ENCODE measurements at regions not wholly inside any gene's neighbourhood (a gene's known extent, or its start where the extent isn't known, plus 50 kb on each side); places are given as distances from the start of the nearest gene placed in this dataset.

DNA sequence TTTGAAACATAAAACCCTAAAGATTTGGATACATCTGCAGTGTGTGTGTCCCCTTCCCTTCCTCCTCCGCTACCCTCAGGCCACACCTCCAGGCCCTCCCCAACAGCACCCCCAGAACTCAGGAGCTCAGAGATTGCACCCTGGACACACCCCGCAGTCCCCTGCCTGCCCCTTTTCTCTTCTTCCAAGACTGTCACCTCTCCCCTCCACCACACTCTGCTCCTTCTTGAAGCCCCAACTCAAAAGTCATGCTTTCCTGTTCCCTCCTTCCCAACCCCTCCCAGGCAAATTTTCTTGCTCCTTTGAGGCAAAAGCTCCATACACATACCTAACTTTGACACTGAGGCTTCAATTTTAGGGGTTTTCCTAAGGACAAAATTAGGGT, 285.7 kb upstream of the STT3B start:
- TF ChIP-seq, protein P1, sequence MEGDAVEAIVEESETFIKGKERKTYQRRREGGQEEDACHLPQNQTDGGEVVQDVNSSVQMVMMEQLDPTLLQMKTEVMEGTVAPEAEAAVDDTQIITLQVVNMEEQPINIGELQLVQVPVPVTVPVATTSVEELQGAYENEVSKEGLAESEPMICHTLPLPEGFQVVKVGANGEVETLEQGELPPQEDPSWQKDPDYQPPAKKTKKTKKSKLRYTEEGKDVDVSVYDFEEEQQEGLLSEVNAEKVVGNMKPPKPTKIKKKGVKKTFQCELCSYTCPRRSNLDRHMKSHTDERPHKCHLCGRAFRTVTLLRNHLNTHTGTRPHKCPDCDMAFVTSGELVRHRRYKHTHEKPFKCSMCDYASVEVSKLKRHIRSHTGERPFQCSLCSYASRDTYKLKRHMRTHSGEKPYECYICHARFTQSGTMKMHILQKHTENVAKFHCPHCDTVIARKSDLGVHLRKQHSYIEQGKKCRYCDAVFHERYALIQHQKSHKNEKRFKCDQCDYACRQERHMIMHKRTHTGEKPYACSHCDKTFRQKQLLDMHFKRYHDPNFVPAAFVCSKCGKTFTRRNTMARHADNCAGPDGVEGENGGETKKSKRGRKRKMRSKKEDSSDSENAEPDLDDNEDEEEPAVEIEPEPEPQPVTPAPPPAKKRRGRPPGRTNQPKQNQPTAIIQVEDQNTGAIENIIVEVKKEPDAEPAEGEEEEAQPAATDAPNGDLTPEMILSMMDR (IDR thresholded peaks at IDR 0.05) = no peak
- no peak for TF ChIP-seq ZFX (IDR thresholded peaks at IDR 0.05; ENCODE audit: borderline replicate concordance)
- H3K27ac ChIP-seq = no peak overlapping the region

DNA sequence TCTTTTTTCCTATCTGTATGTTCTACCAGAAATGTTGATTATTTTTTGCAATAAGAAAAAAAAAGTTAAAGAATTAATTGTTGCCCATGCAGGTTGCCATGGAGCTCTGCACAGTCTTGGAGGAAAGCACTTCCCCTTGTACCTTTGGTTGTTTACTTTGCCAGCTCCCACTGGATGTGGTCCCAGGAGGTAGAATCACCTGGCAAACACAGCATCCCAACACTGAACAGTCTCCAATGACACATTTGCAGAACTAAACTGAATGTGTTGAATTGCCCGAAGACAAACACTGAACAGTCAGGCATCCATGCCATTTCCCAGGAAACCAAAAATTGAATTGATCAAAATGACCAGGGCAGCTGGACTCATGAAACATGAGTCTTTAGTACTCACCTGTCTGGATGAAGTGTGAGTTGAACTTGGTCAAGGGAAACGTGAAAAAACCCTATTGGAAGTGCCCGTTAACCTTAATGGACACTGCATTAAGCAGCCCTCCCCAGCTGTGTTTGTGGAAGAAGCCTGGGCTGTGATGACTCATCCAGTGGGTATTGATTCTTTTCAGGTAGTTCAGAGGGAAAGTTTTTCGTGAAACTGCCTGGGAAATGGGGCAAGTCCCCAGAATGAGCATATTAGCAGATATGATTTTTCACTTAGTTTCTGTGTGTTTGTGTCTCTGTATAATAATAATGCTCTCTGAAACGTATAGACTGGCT, 284.7 kb upstream of the STT3B start:
- no peak overlapping the region for H3K27ac ChIP-seq
- TF ChIP-seq, protein P1 (IDR thresholded peaks at IDR 0.05) = no peak
- TF ChIP-seq ZFX (IDR thresholded peaks at IDR 0.05; ENCODE audit: borderline replicate concordance) = no peak

DNA sequence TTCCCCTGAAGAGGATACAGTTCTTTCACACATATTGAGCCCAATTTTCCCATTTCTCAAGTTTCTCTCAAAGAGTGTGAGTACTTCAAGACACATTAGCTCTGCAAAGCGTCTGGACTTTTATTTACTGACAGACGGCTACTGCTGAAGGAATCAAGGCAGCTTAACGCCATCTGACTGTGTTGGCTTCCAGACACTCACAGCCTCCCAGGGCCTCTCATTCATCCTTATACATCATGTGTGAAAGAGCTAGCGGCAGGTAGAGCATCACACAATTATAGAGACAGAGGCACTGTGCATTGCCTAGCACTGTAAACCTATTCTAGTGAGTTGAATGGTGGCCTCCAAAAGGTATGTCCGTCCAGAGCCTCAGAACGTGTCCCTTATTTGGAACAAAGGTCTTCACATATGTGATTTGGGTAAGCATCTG, 284.1 kb upstream of the STT3B start:
- H3K27ac ChIP-seq = no peak overlapping the region
- TF ChIP-seq, protein P1 (IDR thresholded peaks at IDR 0.05) = no peak
- no peak for TF ChIP-seq ZFX (IDR thresholded peaks at IDR 0.05; ENCODE audit: borderline replicate concordance)

DNA sequence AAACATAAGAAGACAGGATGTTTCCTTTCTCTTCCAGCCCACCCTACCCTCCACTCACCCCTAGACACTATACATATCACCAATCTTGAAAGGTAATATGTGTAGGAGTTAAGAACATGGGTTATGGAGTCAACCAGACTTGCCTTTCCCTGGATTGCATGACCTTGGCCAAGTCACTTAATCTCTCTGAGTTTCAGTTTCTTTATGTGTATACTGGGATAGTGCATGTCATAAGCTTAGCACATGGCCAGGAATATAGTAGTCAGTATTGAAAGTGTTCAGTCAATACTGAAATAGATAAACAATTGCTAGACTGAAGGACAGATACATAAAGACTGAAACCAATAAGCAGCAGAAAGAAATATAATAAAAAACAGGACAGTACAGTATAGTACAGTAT, 283.2 kb upstream of the STT3B start:
- H3K27ac ChIP-seq = no peak overlapping the region
- TF ChIP-seq, protein P1 (IDR thresholded peaks at IDR 0.05) = no peak
- no peak for TF ChIP-seq ZFX (IDR thresholded peaks at IDR 0.05; ENCODE audit: borderline replicate concordance)

DNA sequence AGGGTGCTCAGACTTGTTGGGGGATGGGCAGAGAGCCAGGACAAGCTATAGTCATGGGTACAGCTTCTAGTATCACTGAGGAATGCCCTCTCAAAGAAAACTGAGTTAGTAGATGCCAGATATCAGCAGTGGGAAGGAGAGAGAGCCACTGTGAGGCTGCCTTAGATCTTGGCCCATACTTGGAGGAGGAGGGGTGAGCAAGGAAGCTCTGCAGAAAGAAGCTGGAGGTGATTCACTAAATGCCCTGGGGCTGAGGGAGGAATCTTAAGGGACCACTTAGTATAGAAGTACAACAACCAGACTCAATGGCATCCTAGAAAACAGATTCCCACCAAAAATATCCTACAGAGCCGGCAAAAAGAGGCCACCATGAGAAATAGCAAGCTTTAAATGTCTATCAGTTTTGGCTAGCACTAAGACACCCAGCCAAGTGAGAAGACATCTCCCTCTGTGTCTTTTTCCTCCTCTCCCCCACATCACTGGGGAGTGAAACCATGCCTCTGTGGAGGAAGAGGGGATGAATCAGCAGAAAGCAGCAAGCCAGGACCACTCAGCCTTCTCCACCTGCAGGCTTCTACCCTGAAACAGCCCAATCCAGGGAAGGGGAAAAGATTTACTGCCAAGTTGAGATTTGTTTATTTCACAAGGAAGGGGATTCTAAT, 282.5 kb upstream of the STT3B start:
- no peak overlapping the region for H3K27ac ChIP-seq
- no peak for TF ChIP-seq ZFX (IDR thresholded peaks at IDR 0.05; ENCODE audit: borderline replicate concordance)
- TF ChIP-seq, protein P1 (IDR thresholded peaks at IDR 0.05) = no peak

DNA sequence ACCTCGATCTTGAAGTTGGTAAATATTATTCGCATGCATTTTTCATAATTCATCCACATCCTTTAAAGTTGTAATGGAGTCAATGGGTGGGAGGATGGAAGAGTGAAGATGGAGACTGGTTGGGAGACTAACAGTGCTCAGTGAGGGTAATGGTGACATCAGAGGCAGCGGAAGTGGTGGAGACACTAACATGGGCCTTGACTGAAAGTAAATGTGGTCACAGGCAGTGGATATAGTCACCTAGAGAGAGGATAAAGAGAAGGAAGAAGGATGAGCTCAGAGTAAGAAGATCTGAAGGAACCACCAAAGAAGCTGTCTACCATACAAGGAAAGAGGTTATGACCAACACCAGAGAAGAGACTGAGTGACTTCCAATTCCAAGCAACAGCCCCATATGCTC, 281.6 kb upstream of the STT3B start:
- TF ChIP-seq, protein P1 (IDR thresholded peaks at IDR 0.05) = no peak
- TF ChIP-seq ZFX (IDR thresholded peaks at IDR 0.05; ENCODE audit: borderline replicate concordance) = no peak
- no peak overlapping the region for H3K27ac ChIP-seq
